Neural progenitor cell (in vitro differentiated cells): ENCODE measurements at regions not wholly inside any gene's neighbourhood (a gene's known extent, or its start where the extent isn't known, plus 50 kb on each side); places are given as distances from the start of the nearest gene placed in this dataset.

Experiments used
- EZH2 ChIP-seq: fragments of 200-600 bp; sonication (generic); IDR thresholded peaks from 2 replicates; pipeline ENCODE4 v1.6.1; 2017; ENCODE audit warnings: antibody characterized with exemption, mild to moderate bottlenecking, moderate library complexity
- EZH2phosphoT487 ChIP-seq: fragments of 200-600 bp; sonication (generic); IDR thresholded peaks from 2 replicates; pipeline ENCODE4 v1.6.1; 2017; ENCODE audit warnings: antibody characterized with exemption
- TF ChIP-seq, protein P1 (sequence below): fragments of 200-600 bp; sonication (generic); IDR thresholded peaks from 2 replicates; pipeline ENCODE4 v1.5.1; 2017; ENCODE audit warnings: antibody characterized with exemption, mild to moderate bottlenecking

DNA sequence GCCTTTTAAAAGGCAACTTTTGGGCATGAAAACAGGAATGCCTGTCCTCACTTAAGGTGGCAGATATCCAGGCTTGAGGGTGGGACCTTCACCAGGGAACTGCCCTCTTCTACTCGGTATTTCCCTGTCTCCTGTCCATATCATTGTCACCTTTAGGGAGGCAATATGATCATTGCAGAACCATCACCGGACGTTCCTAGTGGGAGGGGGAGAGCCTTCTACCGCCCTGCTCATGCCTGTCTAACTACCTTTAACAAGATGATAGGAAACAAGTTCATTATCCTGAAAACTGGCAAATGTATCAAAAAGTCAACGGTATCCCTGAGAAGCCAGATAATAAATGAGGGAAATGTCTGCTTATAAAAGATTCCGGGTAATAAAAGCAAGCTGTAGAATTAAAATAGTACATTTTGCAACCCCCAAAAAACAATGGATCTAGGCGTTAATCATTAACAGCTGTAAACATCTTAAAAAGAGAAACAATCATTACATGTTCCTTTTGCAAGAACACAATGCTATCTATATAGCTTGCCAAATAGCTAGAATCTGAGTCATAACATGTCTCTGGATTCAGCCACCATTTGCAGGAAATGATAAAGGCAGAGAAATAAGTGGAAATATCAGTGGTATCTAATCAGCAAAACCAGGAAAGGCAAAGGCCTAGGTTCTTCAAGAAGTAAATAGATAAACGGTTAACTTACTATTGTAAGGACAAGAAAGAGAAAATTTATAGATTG, 852.9 kb upstream of the ADGRL4 start:
- TF ChIP-seq, protein P1, sequence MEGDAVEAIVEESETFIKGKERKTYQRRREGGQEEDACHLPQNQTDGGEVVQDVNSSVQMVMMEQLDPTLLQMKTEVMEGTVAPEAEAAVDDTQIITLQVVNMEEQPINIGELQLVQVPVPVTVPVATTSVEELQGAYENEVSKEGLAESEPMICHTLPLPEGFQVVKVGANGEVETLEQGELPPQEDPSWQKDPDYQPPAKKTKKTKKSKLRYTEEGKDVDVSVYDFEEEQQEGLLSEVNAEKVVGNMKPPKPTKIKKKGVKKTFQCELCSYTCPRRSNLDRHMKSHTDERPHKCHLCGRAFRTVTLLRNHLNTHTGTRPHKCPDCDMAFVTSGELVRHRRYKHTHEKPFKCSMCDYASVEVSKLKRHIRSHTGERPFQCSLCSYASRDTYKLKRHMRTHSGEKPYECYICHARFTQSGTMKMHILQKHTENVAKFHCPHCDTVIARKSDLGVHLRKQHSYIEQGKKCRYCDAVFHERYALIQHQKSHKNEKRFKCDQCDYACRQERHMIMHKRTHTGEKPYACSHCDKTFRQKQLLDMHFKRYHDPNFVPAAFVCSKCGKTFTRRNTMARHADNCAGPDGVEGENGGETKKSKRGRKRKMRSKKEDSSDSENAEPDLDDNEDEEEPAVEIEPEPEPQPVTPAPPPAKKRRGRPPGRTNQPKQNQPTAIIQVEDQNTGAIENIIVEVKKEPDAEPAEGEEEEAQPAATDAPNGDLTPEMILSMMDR = no peak
- TF ChIP-seq EZH2 (no peak), EZH2phosphoT487 (no peak)
